ENCODE measurements at regions not wholly inside any gene's neighbourhood (a gene's known extent, or its start where the extent isn't known, plus 50 kb on each side); places are given as distances from the start of the nearest gene placed in this dataset.

- no peak for DNase-seq
Measured at GRCh38 chr1:87833166-87833565, 504.5 kb downstream of the LMO4 start.

GRCh38 chr1:87834151-87834550 lies 505.5 kb downstream of the LMO4 start:
- no peak for DNase-seq

DNA sequence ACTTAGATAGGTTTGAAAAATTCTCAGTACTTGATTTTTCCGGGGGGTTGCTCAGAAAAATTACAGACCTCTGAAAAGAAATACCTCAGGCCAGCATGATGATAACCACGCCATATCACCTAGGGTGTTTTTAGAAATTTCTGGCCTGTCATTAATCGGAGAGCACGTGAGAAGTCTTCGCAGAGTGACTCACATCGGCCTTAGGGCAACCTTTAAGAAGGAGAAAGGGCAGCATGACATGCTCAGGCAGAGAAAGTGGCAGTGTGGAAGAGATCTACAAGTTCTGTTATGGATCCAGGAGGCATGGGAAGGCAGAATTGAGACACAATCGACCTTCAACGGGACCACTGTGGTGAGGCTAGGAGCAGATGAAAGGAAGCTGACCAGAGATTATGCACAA lies 506.3 kb downstream of the LMO4 start:
- DNase-seq = no peak

- DNase-seq = no peak
Measured at GRCh38 chr1:87840767-87841166, 512.1 kb downstream of the LMO4 start.

DNA sequence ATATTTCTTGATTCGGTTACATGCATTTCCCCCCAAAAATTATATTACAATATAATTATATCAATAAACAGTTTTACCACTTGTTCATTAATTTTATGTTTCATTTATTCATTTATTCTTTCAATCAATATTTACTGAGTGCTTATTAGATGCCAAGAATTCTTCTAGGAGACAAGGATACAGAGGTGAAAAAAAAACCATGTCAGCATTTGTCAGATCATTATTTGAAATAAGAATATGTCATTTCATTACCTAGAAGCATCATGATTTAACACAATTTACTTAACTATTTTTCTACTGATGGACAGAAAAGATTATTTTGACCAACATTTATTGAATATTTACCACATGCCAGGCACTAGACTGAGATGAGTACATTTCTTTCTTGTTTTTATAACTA lies 512.7 kb downstream of the LMO4 start:
- no peak for DNase-seq

- no peak for DNase-seq
Measured at GRCh38 chr1:87842156-87842555, 513.5 kb downstream of the LMO4 start.

DNA sequence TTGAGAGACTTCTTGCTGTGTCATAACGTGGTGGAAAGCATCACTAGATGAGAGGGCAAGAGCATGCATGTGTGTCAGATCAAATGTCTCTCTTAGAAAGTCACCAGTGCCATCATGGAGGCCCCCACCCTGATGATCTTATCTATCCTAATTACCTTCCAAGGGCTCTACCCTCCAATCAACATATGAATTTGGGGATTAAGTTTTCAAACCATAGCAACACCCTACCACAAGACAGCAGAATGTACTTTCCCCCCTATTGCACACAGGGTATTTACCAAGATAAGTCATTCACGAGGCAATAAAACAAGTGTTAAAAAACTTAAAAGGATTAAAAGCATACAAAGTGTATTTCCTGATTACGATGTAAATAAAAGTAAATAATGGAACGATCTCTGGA lies 515.6 kb downstream of the LMO4 start:
- DNase-seq = no peak

DNA sequence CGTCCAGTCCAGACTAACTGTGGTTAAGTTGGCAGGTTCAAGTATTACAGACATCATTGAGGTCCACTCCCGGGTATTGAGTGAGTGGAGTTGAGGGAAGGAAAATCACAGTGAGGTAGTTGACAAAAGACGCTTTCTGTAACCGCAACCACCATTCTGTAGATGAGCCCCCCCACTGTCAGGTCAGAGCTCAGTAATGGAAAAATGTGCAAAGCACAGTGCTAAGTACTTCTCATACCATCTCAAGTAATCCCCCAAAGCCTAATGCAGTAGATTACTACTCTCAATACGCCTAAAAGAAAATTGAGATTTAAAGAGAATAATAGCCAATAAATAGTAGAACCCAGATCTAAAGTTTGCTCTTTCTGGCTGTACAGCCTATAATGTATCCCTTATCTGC lies 522.8 kb downstream of the LMO4 start:
- DNase-seq = no peak

- DNase-seq = no peak
Measured at GRCh38 chr1:87852410-87853161, 523.9 kb downstream of the LMO4 start.

DNA sequence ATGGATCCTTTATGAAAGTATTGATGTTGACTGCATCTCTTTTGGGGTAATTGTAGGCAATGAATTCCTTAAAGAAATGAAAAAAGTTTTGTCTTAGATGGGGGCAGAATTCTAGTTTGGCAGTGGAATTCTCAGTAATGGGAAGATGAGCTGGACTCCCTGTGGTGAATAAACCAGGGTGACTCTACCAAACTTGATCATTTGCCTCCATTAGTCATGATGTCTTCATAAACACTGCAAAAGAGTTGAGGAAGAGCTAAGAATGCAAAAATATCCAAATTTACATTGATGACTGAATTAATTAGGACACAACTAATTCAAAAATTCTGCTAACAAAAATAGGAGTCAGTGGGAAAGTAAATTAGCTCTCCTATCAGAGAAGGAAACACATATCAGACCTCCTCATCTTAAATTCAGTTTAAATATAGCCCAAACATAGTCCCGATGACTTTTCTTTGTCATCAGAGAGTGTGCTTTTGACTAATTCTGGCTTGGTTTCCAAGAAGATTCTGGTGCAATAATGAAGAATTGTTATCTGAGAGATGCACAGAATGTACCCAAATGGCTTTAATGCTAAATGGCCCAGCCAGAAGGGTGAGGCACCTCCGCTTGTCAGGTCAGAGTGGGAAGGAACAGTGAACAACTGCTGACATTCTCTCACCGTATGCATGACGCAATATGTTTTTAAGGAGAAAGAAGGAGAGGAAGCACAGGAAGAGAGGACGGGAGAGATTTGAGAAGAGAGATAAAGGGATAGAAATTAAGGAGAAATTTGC lies 525.1 kb downstream of the LMO4 start:
- DNase-seq = no peak

DNA sequence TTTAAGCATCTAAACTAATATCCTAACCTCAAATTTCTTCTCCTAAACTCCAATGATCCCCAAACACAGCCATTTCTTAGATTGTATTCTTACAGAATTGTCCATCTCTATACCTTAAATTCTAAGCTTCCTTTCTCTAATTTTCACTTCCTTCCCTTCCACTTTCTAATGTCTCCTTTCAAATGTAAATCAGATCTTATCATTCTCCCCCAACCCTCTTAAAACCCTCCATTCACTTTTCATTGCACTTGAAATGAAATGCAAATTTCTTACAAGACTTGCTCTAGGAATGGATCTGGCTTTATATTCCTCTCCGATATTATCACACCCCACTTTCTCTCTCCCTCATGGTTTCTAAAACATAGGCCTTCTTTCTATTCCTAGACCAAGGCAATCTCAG lies 534.6 kb downstream of the LMO4 start:
- no peak for DNase-seq

DNA sequence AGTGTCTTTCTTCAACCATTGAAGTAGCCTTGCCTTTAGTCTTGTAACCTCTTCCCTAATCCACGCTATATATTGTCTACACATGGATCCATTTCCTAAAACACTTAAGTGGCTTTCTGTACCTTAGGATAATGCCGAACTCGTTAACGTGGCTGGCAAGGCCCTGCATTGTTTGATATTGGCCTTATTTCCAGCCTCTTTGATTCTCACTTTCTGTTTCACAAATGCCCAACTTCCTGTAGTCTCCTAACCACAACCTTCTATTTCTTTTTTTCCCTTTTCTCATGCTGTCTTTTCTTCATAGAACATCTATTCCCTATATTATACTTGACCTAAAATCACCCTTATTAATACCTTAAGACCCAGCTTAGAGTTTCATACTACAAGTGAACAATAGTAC lies 536.0 kb downstream of the LMO4 start:
- no peak for DNase-seq

GRCh38 chr1:87866416-87866815 lies 537.7 kb downstream of the LMO4 start:
- no peak for DNase-seq

- DNase-seq = no peak
Measured at GRCh38 chr1:87867626-87868025, 538.9 kb downstream of the LMO4 start.

GRCh38 chr1:87869567-87869966 lies 540.9 kb downstream of the LMO4 start:
- DNase-seq = no peak

DNA sequence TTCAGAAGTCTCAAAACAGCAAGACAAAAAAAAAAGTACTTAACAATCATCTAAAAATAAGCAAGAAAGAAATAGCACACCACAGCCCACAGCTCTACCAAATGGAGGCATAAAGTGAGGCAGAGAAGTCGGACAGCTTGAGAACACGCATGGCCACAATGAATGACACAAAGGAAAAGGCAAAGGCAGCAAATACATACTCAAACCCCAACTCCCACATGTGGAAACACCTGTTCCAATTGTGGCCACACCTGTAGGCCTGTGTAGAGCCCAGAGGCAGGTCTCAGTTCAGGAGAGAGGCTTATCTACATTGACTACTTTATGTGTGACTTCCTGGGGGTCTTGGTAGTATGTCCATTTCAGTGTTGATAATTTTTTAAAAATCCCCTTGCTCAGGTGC lies 543.5 kb downstream of the LMO4 start:
- no peak for DNase-seq

GRCh38 chr1:87872692-87873091 lies 544.0 kb downstream of the LMO4 start:
- DNase-seq = no peak

- DNase-seq = no peak
Measured at GRCh38 chr1:87878873-87879272, 550.2 kb downstream of the LMO4 start.

GRCh38 chr1:87880098-87880760 lies 551.5 kb downstream of the LMO4 start:
- no peak for DNase-seq

GRCh38 chr1:87880764-87881163 lies 552.1 kb downstream of the LMO4 start:
- no peak for DNase-seq

- DNase-seq = no peak
Measured at GRCh38 chr1:87883906-87884305, 555.2 kb downstream of the LMO4 start.

DNA sequence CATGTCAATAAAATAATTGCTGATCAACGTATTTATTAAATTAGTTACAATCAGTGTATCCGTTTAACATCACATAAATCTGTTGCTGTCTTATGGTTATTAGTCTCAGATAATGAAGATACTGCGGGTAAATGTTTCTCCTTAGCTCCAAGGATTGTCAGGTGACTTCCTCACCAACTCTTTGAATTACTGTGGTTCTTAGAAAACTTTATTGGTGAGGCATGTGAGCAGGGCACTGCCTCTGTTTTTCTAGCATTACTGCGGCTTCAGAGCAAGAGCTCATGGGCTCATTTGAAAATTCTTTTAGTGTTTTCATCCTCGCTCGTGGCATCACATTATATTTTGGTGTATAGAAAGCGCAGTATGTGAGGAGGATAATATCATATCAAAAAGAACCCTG lies 555.9 kb downstream of the LMO4 start:
- DNase-seq = no peak

DNA sequence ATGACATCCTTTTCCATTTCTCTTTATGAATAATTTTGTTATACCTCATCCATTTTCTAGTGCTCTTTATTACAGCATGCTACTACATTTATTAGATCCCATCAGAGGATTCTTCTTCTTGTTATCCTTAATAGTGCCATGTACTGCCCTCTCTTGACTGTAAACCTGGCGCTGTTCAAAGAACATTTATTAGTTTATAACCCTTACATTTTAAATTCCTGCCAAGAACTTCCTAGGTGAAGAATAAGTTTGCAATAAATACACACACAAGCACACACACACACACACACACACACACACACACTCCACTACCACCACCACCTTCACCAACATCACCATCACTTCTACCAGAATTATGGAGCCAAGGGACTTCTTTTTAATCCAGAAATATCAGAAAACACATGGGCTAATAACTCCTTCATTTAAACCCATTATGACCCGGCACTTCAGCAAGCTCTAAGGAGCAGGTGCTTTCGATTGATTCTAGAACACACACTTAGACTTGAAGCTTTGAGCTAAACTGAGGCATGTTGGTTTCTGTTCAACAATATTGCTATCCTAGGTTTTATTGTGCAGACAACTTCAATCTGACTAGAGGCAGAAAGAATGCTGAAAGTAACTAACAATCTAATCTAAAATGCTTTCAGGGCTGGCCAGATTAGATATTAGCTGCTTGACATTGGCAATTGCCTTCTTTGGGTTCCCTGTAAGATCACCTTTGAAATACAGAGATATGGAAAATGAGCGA lies 556.8 kb downstream of the LMO4 start:
- DNase-seq = no peak

All from activated CD4-positive, CD25-positive, alpha-beta regulatory T cell (primary cell).